Glutamatergic neuron (in vitro differentiated cells): ENCODE measurements at regions not wholly inside any gene's neighbourhood (a gene's known extent, or its start where the extent isn't known, plus 50 kb on each side); places are given as distances from the start of the nearest gene placed in this dataset.

ENCODE experiments used
- DNase-seq: peaks from one replicate; pipeline ENCODE4 v3.0.0; 2022
- H3K27ac Mint-ChIP-seq: one replicate; pipeline ENCODE4 v1.8.0; 2020; ENCODE audit warnings: mild to moderate bottlenecking, mixed read lengths, inconsistent platforms; ENCODE audit not compliant: unreplicated experiment
- H3K27me3 Mint-ChIP-seq: one replicate; pipeline ENCODE4 v1.8.0; 2020; ENCODE audit warnings: mild to moderate bottlenecking, moderate library complexity, mixed read lengths, inconsistent platforms; ENCODE audit not compliant: unreplicated experiment
- H3K36me3 Mint-ChIP-seq: one replicate; pipeline ENCODE4 v1.8.0; 2020; ENCODE audit warnings: mild to moderate bottlenecking, mixed read lengths, inconsistent platforms; ENCODE audit not compliant: unreplicated experiment
- H3K4me1 Mint-ChIP-seq: one replicate; pipeline ENCODE4 v1.8.0; 2020; ENCODE audit warnings: mild to moderate bottlenecking, low read depth, mixed read lengths, inconsistent platforms; ENCODE audit not compliant: unreplicated experiment
- H3K4me3 Mint-ChIP-seq: one replicate; pipeline ENCODE4 v1.8.0; 2020; ENCODE audit warnings: mild to moderate bottlenecking, mixed read lengths, inconsistent platforms; ENCODE audit not compliant: unreplicated experiment
- H3K9me3 Mint-ChIP-seq: one replicate; pipeline ENCODE4 v1.8.0; 2020; ENCODE audit warnings: mild to moderate bottlenecking, moderate library complexity, mixed read lengths, inconsistent platforms; ENCODE audit not compliant: unreplicated experiment
- CTCF ChIP-seq: fragments of 200-600 bp; sonication (generic); IDR thresholded peaks from one replicate; pipeline ENCODE4 v1.5.0; 2021; ENCODE audit not compliant: partially characterized antibody, unreplicated experiment

GRCh38 chr4:79013756-79014155, 74.5 kb upstream of the PAQR3 start:
- H3K9me3 Mint-ChIP-seq = no peaks in the 10 kb centered on the region

GRCh38 chr4:78990938-78991810, 51.9 kb upstream of the PAQR3 start:
- Mint-ChIP-seq H3K27ac (no peak overlapping the region), H3K4me1 (no peaks in the 10 kb centered on the region), H3K4me3 (no peak overlapping the region), H3K36me3 (no peaks in the 10 kb centered on the region), H3K9me3 (no peaks in the 10 kb centered on the region), H3K27me3 (no peaks in the 10 kb centered on the region)
- no peak for DNase-seq
- no peak for TF ChIP-seq CTCF

More at GRCh38 chr4:79013756-79014155, 74.5 kb upstream of the PAQR3 start:
- H3K27me3 Mint-ChIP-seq = no peaks in the 10 kb centered on the region
- H3K27ac Mint-ChIP-seq = no peak overlapping the region
- no peak overlapping the region for H3K4me3 Mint-ChIP-seq
- no peak for DNase-seq
- H3K36me3 Mint-ChIP-seq = peaks cover 4% of the 10 kb centered on the region
- peaks cover 6% of the 10 kb centered on the region for H3K4me1 Mint-ChIP-seq
- no peak for TF ChIP-seq CTCF

GRCh38 chr4:78989697-78990270, 50.5 kb upstream of the PAQR3 start:
- Mint-ChIP-seq H3K4me1 (no peaks in the 10 kb centered on the region), H3K27me3 (no peaks in the 10 kb centered on the region), H3K9me3 (no peaks in the 10 kb centered on the region), H3K27ac (no peak overlapping the region), H3K4me3 (no peak overlapping the region), H3K36me3 (no peaks in the 10 kb centered on the region)
- no peak for TF ChIP-seq CTCF
- no peak for DNase-seq
